ENCODE measurements at regions not wholly inside any gene's neighbourhood (a gene's known extent, or its start where the extent isn't known, plus 50 kb on each side); places are given as distances from the start of the nearest gene placed in this dataset.

DNA sequence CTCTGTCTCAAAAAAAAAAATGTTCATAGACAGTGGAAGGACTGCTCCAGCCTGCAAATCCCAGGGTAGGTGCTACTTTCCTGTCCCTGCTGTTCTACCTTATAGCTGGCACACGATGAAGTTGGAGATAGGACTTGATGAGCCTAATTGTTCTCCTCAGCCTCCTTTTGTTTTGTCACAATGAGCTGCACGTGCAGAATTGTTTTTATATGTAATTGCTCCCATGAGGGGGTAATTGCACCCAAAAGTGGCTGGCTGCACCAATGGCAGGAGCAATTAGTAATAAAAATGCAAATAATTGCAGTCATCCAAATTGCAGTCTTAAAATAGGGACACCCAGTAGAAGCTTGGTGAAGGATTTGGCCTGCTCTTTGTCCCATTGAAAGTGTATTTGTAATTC, 63.0 kb upstream of the PFN2 start:
- TF ChIP-seq, protein P1, sequence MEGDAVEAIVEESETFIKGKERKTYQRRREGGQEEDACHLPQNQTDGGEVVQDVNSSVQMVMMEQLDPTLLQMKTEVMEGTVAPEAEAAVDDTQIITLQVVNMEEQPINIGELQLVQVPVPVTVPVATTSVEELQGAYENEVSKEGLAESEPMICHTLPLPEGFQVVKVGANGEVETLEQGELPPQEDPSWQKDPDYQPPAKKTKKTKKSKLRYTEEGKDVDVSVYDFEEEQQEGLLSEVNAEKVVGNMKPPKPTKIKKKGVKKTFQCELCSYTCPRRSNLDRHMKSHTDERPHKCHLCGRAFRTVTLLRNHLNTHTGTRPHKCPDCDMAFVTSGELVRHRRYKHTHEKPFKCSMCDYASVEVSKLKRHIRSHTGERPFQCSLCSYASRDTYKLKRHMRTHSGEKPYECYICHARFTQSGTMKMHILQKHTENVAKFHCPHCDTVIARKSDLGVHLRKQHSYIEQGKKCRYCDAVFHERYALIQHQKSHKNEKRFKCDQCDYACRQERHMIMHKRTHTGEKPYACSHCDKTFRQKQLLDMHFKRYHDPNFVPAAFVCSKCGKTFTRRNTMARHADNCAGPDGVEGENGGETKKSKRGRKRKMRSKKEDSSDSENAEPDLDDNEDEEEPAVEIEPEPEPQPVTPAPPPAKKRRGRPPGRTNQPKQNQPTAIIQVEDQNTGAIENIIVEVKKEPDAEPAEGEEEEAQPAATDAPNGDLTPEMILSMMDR (IDR thresholded peaks at IDR 0.05; ENCODE audit: low read length, missing control alignments) = no peak
- no peak overlapping the region for H3K4me3 ChIP-seq (replicated peaks; ENCODE audit: low read depth, low read length)
- DNase-seq (ENCODE audit: low read depth) = no peak

DNA sequence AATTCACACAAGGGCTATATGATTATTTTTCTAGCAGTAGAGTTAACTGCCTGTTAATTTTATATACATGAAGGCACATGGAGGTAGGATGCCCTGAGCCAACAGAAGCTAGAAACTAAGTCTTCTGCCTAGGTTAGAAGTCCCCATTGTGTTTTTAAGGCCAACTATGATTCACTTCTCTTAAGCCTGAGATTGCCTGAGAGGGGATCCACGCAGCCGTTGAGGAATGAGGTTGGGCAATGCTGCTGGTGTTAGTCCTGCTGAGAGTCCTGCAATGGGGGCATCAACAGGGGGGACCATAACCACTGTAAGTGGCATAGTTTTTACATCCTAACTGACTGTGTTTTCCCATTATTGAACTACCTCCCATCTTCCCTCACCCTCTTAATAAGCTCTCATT, 60.1 kb upstream of the PFN2 start:
- DNase-seq (ENCODE audit: low read depth) = no peak
- TF ChIP-seq, protein P1 (IDR thresholded peaks at IDR 0.05; ENCODE audit: low read length, missing control alignments) = no peak
- no peak overlapping the region for H3K4me3 ChIP-seq (replicated peaks; ENCODE audit: low read depth, low read length)

DNA sequence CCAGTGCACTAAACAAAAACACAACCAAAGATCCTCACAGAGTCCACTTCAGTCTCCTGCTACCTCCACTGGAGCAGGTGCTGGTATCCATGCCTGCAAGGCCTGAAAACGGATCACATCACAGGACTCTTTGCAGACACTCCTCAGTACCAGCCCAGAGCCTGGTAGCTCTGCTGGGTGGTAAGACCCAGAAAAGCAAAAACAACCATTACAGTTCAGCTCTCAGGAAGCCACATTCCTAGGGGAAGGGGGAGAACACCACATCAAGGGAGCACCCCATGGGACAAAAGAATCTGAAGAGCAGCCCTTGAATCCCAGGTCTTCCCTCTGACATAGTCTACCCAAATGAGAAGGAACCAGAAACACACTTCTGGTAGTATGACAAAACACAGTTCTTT, 52.5 kb upstream of the PFN2 start:
- TF ChIP-seq, protein P1 (IDR thresholded peaks at IDR 0.05; ENCODE audit: low read length, missing control alignments) = no peak
- no peak overlapping the region for H3K4me3 ChIP-seq (replicated peaks; ENCODE audit: low read depth, low read length)

DNA sequence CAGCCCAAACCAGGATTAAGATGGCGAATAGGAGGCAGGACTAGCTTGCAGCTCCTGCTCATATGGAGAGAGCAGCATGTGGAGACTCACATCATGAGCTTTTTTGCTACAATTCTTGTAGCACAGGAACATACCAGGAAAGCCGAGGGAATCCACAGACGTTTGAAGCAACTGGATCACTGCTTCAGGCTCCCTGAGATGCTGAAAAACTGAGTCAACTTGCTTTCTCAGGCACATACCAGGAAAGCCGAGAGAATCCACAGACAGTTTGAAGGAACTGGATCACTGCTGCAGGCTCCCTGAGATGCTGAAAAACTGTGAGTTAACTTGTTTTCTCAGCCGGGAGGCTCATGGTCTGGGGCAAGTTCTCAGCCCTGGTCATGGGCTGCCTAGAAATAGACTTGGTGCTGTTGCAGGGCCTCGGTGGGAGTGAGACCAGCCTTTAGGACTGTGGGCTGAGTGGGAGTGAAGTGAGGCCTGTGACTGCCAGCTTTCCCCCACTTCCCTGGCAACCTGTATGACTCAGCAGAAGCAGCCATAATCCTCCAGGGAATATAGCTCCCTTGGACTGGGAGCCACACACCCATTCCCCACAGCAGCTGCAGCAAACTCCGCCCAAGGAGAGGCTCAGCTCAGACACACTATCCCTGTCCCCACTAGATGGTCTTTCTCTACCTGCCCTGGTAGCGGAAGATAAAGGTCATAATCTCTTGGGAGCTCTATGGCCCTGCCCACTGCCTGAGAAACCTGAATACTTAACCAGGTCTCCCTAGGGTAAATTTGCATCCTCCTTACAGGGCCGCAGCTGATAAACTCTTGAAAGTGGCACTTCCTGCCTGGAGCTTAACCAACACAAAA, 51.9 kb upstream of the PFN2 start:
- peak; percentile 31 for DNase-seq (ENCODE audit: low read depth)
- TF ChIP-seq, protein P1 (IDR thresholded peaks at IDR 0.05; ENCODE audit: low read length, missing control alignments) = no peak
- no peak overlapping the region for H3K4me3 ChIP-seq (replicated peaks; ENCODE audit: low read depth, low read length)

More for the DNA sequence above, 52.5 kb upstream of the PFN2 start:
- DNase-seq (ENCODE audit: low read depth) = no peak

DNA sequence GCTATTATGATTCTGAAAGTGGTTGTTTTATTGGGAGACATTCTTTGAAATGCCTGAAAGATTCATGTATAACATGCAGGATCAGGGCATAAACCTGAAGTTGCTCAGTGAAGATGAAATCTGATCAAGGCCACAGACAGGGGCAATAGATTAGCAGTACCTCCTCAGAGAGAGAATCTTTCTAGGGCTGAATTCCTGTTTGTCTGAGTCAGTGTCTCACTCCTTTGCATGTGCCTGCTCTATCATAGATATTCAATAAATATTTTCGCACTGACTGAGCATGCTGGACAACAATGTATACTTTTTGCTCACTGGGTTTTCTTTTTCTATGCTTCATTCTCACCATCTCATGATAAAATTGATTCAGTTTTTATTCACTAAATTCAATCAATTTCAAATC, 49.8 kb upstream of the PFN2 start:
- TF ChIP-seq, protein P1 (IDR thresholded peaks at IDR 0.05; ENCODE audit: low read length, missing control alignments) = no peak
- no peak overlapping the region for H3K4me3 ChIP-seq (replicated peaks; ENCODE audit: low read depth, low read length)
- peak; percentile 24 for DNase-seq (ENCODE audit: low read depth)

Data from fibroblast of pulmonary artery (primary cell).